ENCODE measurements at regions not wholly inside any gene's neighbourhood (a gene's known extent, or its start where the extent isn't known, plus 50 kb on each side); places are given as distances from the start of the nearest gene placed in this dataset.

- no peaks in the 10 kb centered on the region for H3K36me3 Mint-ChIP-seq
- H3K27ac ChIP-seq (ENCODE audit: insufficient read depth, low read length, poor library complexity, severe bottlenecking): no peak overlapping the region
- H3K4me3 Mint-ChIP-seq: no peak overlapping the region
- H3K9me3 Mint-ChIP-seq: peaks cover 0 to 12% (median 7%) of the 10 kb centered on the region in 7 donors
- no peak for DNase-seq
- ATAC-seq (ENCODE audit: low read depth in 2 of 2): no peak
- no peaks in the 10 kb centered on the region for H3K4me1 Mint-ChIP-seq
- H3K27ac Mint-ChIP-seq: no peak overlapping the region
- no peaks in the 10 kb centered on the region for H3K27me3 ChIP-seq (ENCODE audit: control insufficient read depth, insufficient read depth, low read length)
- H3K9me3 ChIP-seq (ENCODE audit: control insufficient read depth in 2 of 2, low read length in 2 of 2): no peaks in the 10 kb centered on the region
- H3K4me1 ChIP-seq (ENCODE audit: control insufficient read depth, insufficient read depth, low read length, poor library complexity, severe bottlenecking): no peaks in the 10 kb centered on the region
- H3K36me3 ChIP-seq (ENCODE audit: control insufficient read depth, insufficient read depth, low read length): no peaks in the 10 kb centered on the region
- no peak overlapping the region for H3K4me3 ChIP-seq (ENCODE audit: low read depth, low read length)
- peaks cover 5% of the 10 kb centered on the region for H3K27me3 Mint-ChIP-seq
Observed at GRCh38 chr5:165333623-165334022, 1828.2 kb downstream of the MAT2B start.

DNA sequence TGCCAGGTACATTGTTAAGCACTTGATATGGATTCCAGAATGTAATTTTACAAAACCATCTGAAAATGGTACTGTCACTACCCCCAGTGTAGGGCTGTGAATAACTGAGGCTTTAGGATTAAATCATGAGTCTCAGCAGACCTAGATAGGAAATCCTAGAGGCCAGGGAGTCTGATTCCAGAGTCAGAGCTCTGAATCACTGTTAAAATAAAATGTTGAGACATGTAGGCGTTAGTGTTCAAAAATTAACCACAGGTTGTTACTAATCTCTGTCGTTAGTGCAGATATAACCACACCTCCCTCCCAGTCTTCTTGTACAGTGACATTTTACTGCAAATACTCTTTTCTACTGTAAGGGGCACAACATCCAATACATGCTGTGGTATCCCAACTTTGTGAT, 1828.8 kb downstream of the MAT2B start:
- H3K4me1 ChIP-seq (ENCODE audit: control insufficient read depth, insufficient read depth, low read length, poor library complexity, severe bottlenecking): no peaks in the 10 kb centered on the region
- Mint-ChIP-seq H3K27ac (no peak overlapping the region), H3K9me3 (peaks cover 0 to 12% (median 6%) of the 10 kb centered on the region in 7 donors), H3K27me3 (peaks cover 5% of the 10 kb centered on the region), H3K36me3 (no peaks in the 10 kb centered on the region), H3K4me3 (no peak overlapping the region), H3K4me1 (no peaks in the 10 kb centered on the region)
- H3K27me3 ChIP-seq (ENCODE audit: control insufficient read depth, insufficient read depth, low read length): no peaks in the 10 kb centered on the region
- H3K4me3 ChIP-seq (ENCODE audit: low read depth, low read length): no peak overlapping the region
- no peaks in the 10 kb centered on the region for H3K36me3 ChIP-seq (ENCODE audit: control insufficient read depth, insufficient read depth, low read length)
- H3K9me3 ChIP-seq (ENCODE audit: control insufficient read depth in 2 of 2, low read length in 2 of 2): no peaks in the 10 kb centered on the region
- DNase-seq: no peak
- H3K27ac ChIP-seq (ENCODE audit: insufficient read depth, low read length, poor library complexity, severe bottlenecking): no peak overlapping the region
- no peak for ATAC-seq (ENCODE audit: low read depth in 2 of 2)

DNA sequence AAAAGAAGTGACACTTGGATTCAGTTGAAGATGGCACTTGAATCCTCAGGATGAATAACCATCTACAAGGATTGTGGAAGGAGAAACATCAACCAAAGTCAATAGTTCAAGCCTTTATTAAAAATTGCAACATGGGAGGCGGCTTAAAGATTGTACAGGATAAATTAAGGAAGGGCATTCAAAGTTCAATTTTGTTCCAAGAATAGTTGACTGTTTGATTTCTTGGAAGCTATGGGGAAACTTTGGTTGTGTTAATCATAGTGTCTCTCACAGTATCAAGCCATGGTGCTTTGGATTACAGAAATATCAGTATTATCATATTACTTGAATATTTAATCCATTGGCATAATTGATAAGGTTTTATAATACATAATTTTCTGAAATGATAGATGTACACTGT, 1844.3 kb downstream of the MAT2B start:
- Mint-ChIP-seq H3K4me3 (no peak overlapping the region), H3K4me1 (no peaks in the 10 kb centered on the region)
- no peaks in the 10 kb centered on the region for H3K9me3 ChIP-seq (ENCODE audit: control insufficient read depth in 2 of 2, low read length in 2 of 2)

DNA sequence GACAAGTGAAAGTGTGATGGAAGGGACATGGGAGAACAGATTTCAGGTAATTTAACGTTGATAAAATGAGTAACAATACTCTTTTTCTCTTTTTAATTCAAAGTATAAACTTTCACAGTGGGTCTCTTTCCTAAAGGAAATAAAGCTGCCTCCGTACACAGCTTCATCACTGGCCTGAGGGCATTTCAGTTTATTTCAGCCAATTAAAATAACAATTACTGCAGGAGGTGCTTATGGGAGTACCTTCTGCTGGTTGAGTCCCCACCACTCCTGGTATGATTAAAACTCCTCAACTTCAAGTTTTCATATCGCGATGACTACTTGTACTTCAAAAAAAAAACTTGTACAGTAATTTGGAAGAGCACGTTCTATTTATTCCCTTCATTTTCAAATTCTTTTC, 1845.9 kb downstream of the MAT2B start:
- Histone ChIP-seq H3K4me1 (ENCODE audit: control insufficient read depth, insufficient read depth, low read length, poor library complexity, severe bottlenecking) (no peaks in the 10 kb centered on the region), H3K27me3 (ENCODE audit: control insufficient read depth, insufficient read depth, low read length) (no peaks in the 10 kb centered on the region), H3K36me3 (ENCODE audit: control insufficient read depth, insufficient read depth, low read length) (no peaks in the 10 kb centered on the region), H3K27ac (ENCODE audit: insufficient read depth, low read length, poor library complexity, severe bottlenecking) (no peak overlapping the region), H3K9me3 (ENCODE audit: control insufficient read depth in 2 of 2, low read length in 2 of 2) (no peaks in the 10 kb centered on the region), H3K4me3 (ENCODE audit: low read depth, low read length) (no peak overlapping the region)
- Mint-ChIP-seq H3K9me3 (peaks cover 0 to 15% (median 7%) of the 10 kb centered on the region in 7 donors), H3K4me3 (no peak overlapping the region), H3K27me3 (no peaks in the 10 kb centered on the region), H3K36me3 (no peaks in the 10 kb centered on the region), H3K4me1 (no peaks in the 10 kb centered on the region), H3K27ac (no peak overlapping the region)
- no peak for DNase-seq
- ATAC-seq (ENCODE audit: low read depth in 2 of 2): no peak

More for the DNA sequence above, 1844.3 kb downstream of the MAT2B start:
- Histone ChIP-seq H3K4me1 (ENCODE audit: control insufficient read depth, insufficient read depth, low read length, poor library complexity, severe bottlenecking) (no peaks in the 10 kb centered on the region), H3K27ac (ENCODE audit: insufficient read depth, low read length, poor library complexity, severe bottlenecking) (no peak overlapping the region), H3K36me3 (ENCODE audit: control insufficient read depth, insufficient read depth, low read length) (no peaks in the 10 kb centered on the region), H3K4me3 (ENCODE audit: low read depth, low read length) (no peak overlapping the region), H3K27me3 (ENCODE audit: control insufficient read depth, insufficient read depth, low read length) (no peaks in the 10 kb centered on the region)
- no peak for DNase-seq
- ATAC-seq (ENCODE audit: low read depth in 2 of 2): no peak
- H3K27me3 Mint-ChIP-seq: no peaks in the 10 kb centered on the region
- H3K36me3 Mint-ChIP-seq: no peaks in the 10 kb centered on the region
- H3K27ac Mint-ChIP-seq: no peak overlapping the region
- peaks cover 0 to 15% (median 9%) of the 10 kb centered on the region in 7 donors for H3K9me3 Mint-ChIP-seq

DNA sequence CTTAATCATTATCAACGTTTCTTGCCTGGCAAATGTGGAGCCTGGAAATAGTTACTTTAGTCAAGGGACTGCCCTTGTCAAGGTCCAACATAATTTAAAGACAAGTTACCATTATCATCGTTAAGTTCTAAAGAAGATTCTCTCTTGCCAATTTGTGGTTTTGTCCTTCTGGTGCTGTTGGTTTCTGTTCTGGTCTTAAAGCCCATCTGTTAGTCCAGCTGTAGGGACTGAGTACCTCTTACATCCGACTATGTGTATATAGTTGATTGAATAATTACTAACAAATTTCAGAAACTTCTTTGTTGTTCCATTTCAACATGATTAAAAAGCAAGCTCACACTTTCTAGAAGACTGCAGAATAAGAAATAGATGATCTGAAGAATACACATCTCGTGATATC, 1854.9 kb downstream of the MAT2B start:
- Mint-ChIP-seq H3K36me3 (no peaks in the 10 kb centered on the region), H3K27ac (no peak overlapping the region), H3K27me3 (no peaks in the 10 kb centered on the region), H3K4me1 (no peaks in the 10 kb centered on the region), H3K9me3 (peaks cover 0 to 17% (median 6%) of the 10 kb centered on the region in 7 donors), H3K4me3 (no peak overlapping the region)
- ATAC-seq (ENCODE audit: low read depth in 2 of 2): no peak
- no peak overlapping the region for H3K27ac ChIP-seq (ENCODE audit: insufficient read depth, low read length, poor library complexity, severe bottlenecking)
- H3K4me3 ChIP-seq (ENCODE audit: low read depth, low read length): no peak overlapping the region
- no peaks in the 10 kb centered on the region for H3K4me1 ChIP-seq (ENCODE audit: control insufficient read depth, insufficient read depth, low read length, poor library complexity, severe bottlenecking)
- H3K9me3 ChIP-seq (ENCODE audit: control insufficient read depth in 2 of 2, low read length in 2 of 2): peaks cover 0 to under 1% of the 10 kb centered on the region in 2 experiments
- DNase-seq: no peak
- no peaks in the 10 kb centered on the region for H3K36me3 ChIP-seq (ENCODE audit: control insufficient read depth, insufficient read depth, low read length)
- no peaks in the 10 kb centered on the region for H3K27me3 ChIP-seq (ENCODE audit: control insufficient read depth, insufficient read depth, low read length)

- Mint-ChIP-seq H3K4me3 (no peak overlapping the region), H3K9me3 (peaks cover 0 to 23% (median 10%) of the 10 kb centered on the region in 7 donors), H3K36me3 (no peaks in the 10 kb centered on the region), H3K4me1 (no peaks in the 10 kb centered on the region), H3K27me3 (no peaks in the 10 kb centered on the region), H3K27ac (no peak overlapping the region)
- Histone ChIP-seq H3K9me3 (ENCODE audit: control insufficient read depth in 2 of 2, low read length in 2 of 2) (peaks cover 0 to 2% of the 10 kb centered on the region in 2 experiments), H3K36me3 (ENCODE audit: control insufficient read depth, insufficient read depth, low read length) (no peaks in the 10 kb centered on the region), H3K27me3 (ENCODE audit: control insufficient read depth, insufficient read depth, low read length) (no peaks in the 10 kb centered on the region), H3K27ac (ENCODE audit: insufficient read depth, low read length, poor library complexity, severe bottlenecking) (no peak overlapping the region), H3K4me1 (ENCODE audit: control insufficient read depth, insufficient read depth, low read length, poor library complexity, severe bottlenecking) (no peaks in the 10 kb centered on the region), H3K4me3 (ENCODE audit: low read depth, low read length) (no peak overlapping the region)
- no peak for ATAC-seq (ENCODE audit: low read depth in 2 of 2)
- no peak for DNase-seq
Observed at GRCh38 chr5:165360784-165361542, 1855.5 kb downstream of the MAT2B start.

DNA sequence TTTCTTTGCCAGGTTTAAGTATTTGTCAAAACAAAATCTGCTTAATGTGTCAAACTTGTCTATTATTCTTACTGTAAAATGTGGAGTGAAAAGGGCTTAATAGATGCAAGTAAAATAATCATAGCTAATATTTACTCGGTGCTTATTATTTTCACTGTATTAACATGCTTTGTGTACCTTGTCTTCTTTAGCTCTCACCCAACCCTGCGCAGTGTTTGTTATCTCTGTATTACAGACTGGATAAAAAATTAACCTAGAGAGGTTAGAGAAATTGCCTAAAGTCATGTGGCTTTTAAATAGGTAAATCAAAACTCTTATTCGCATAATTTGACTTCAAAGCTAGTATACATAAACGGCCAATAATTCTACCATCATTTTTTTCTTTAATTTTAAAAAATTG, 1864.8 kb downstream of the MAT2B start:
- Mint-ChIP-seq H3K4me3 (no peak overlapping the region), H3K4me1 (no peaks in the 10 kb centered on the region), H3K9me3 (peaks cover 0 to 12% (median 6%) of the 10 kb centered on the region in 7 donors), H3K27me3 (no peaks in the 10 kb centered on the region), H3K36me3 (no peaks in the 10 kb centered on the region), H3K27ac (no peak overlapping the region)
- DNase-seq (no peak), ATAC-seq (ENCODE audit: low read depth in 2 of 2) (no peak)
- no peak overlapping the region for H3K4me3 ChIP-seq (ENCODE audit: low read depth, low read length)
- H3K9me3 ChIP-seq (ENCODE audit: control insufficient read depth in 2 of 2, low read length in 2 of 2): peaks cover 0 to 2% of the 10 kb centered on the region in 2 experiments
- no peaks in the 10 kb centered on the region for H3K27me3 ChIP-seq (ENCODE audit: control insufficient read depth, insufficient read depth, low read length)
- no peaks in the 10 kb centered on the region for H3K36me3 ChIP-seq (ENCODE audit: control insufficient read depth, insufficient read depth, low read length)
- H3K27ac ChIP-seq (ENCODE audit: insufficient read depth, low read length, poor library complexity, severe bottlenecking): no peak overlapping the region
- no peaks in the 10 kb centered on the region for H3K4me1 ChIP-seq (ENCODE audit: control insufficient read depth, insufficient read depth, low read length, poor library complexity, severe bottlenecking)

DNA sequence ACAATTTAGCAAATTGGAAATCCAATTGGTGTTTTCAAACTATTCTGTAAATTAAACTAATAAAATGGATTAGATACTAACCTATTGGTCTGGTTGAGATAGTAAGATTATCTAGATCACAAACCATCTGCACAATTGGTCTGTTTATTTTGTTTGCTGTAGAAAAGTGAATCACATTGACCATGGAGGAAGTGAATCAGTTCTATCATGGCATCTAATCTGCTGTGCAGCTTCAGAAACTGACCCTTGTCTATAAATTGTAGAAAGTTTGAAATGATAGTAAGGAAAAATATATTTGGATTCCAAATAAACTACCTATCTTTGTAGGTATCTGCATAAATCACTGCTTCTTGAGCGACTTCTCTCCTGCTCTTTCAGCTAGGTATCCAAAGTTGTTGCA, 1865.4 kb downstream of the MAT2B start:
- H3K9me3 Mint-ChIP-seq: peaks cover 0 to 6% (median 3%) of the 10 kb centered on the region in 7 donors
- H3K36me3 Mint-ChIP-seq: no peaks in the 10 kb centered on the region

More for the DNA sequence above, 1865.4 kb downstream of the MAT2B start:
- Mint-ChIP-seq H3K27ac (no peak overlapping the region), H3K4me1 (no peaks in the 10 kb centered on the region), H3K27me3 (no peaks in the 10 kb centered on the region), H3K4me3 (no peak overlapping the region)
- DNase-seq: no peak
- Histone ChIP-seq H3K27ac (ENCODE audit: insufficient read depth, low read length, poor library complexity, severe bottlenecking) (no peak overlapping the region), H3K9me3 (ENCODE audit: control insufficient read depth in 2 of 2, low read length in 2 of 2) (no peaks in the 10 kb centered on the region), H3K36me3 (ENCODE audit: control insufficient read depth, insufficient read depth, low read length) (no peaks in the 10 kb centered on the region), H3K4me1 (ENCODE audit: control insufficient read depth, insufficient read depth, low read length, poor library complexity, severe bottlenecking) (no peaks in the 10 kb centered on the region), H3K27me3 (ENCODE audit: control insufficient read depth, insufficient read depth, low read length) (no peaks in the 10 kb centered on the region), H3K4me3 (ENCODE audit: low read depth, low read length) (no peak overlapping the region)
- ATAC-seq (ENCODE audit: low read depth in 2 of 2): no peak
